ENCODE measurements at regions not wholly inside any gene's neighbourhood (a gene's known extent, or its start where the extent isn't known, plus 50 kb on each side); places are given as distances from the start of the nearest gene placed in this dataset.

GRCh38 chr9:129256959-129257713 is 79.1 kb upstream of the IER5L start:
- H3K27ac ChIP-seq (ENCODE audit: low read depth, low read length): no peak overlapping the region
- H3K9ac ChIP-seq (ENCODE audit: low read length in 5 of 5): no peak overlapping the region

DNA sequence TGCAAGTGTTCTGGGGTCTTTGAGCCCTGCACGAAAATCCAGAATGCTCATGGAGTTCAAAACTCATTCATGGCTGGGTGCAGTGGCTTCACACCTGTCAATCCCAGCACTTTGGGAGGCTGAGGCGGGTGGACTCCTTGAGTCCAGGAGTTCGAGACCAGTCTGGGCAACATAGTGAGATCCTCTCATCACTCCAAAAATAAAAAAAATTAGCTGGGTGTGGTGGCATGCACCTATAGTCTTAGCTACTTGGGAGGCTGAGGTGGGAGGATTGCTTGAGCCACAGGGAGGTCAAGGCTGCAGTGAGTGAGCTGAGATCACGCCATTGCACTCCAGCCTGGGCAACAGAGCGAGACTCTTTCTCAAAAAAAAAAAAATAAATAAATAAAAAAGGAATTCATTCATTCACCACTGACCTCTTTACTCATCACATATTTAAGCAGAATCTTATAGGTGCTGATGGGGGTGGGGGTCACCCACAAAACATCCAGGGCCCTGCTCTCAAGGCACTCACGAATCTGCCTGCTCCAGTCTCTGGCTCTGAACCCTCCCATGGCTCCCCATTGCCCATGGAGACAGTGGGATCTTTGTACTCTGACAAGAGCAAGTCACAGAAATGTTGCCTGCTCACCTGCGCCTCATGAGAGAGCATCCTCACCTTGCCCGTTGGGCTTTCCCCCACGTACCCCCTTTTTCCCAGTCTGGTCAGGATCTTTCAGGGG is 76.7 kb upstream of the IER5L start:
- no peak overlapping the region for H3K27ac ChIP-seq (ENCODE audit: low read depth, low read length)
- H3K4me1 ChIP-seq (ENCODE audit: control insufficient read depth in 5 of 5, insufficient read depth in 5 of 5, low read length in 5 of 5): peaks cover 0 to 22% (median 20%) of the 10 kb centered on the region in 5 donors
- no peak overlapping the region for H3K4me3 ChIP-seq (ENCODE audit: low read depth in 1 of 5, low read length in 5 of 5)
- H3K9ac ChIP-seq (ENCODE audit: low read length in 5 of 5): no peak overlapping the region
- no peaks in the 10 kb centered on the region for H3K36me3 ChIP-seq (ENCODE audit: control insufficient read depth in 5 of 5, insufficient read depth in 5 of 5, low read length in 5 of 5)
- peaks cover 0 to under 1% (median 0%) of the 10 kb centered on the region in 5 donors for H3K9me3 ChIP-seq (ENCODE audit: control insufficient read depth in 5 of 5, low read length in 5 of 5)
- peaks cover 14 to 25% (median 22%) of the 10 kb centered on the region in 5 donors for H3K27me3 ChIP-seq (ENCODE audit: control insufficient read depth in 5 of 5, insufficient read depth in 4 of 5, low read length in 5 of 5)

More at GRCh38 chr9:129256959-129257713, 79.1 kb upstream of the IER5L start:
- H3K4me3 ChIP-seq (ENCODE audit: low read depth in 1 of 5, low read length in 5 of 5): no peak overlapping the region
- H3K9me3 ChIP-seq (ENCODE audit: control insufficient read depth in 5 of 5, low read length in 5 of 5): peaks cover 0 to 2% (median 0%) of the 10 kb centered on the region in 5 donors
- no peaks in the 10 kb centered on the region for H3K36me3 ChIP-seq (ENCODE audit: control insufficient read depth in 5 of 5, insufficient read depth in 5 of 5, low read length in 5 of 5)
- H3K27me3 ChIP-seq (ENCODE audit: control insufficient read depth in 5 of 5, insufficient read depth in 4 of 5, low read length in 5 of 5): peaks cover 14 to 31% (median 27%) of the 10 kb centered on the region in 5 donors
- peaks cover 0 to 33% (median 26%) of the 10 kb centered on the region in 5 donors for H3K4me1 ChIP-seq (ENCODE audit: control insufficient read depth in 5 of 5, insufficient read depth in 5 of 5, low read length in 5 of 5)

GRCh38 chr9:129253803-129254381 is 75.8 kb upstream of the IER5L start:
- H3K9me3 ChIP-seq (ENCODE audit: control insufficient read depth in 5 of 5, low read length in 5 of 5): no peaks in the 10 kb centered on the region
- H3K4me1 ChIP-seq (ENCODE audit: control insufficient read depth in 5 of 5, insufficient read depth in 5 of 5, low read length in 5 of 5): peaks cover 0 to 18% (median 17%) of the 10 kb centered on the region in 5 donors
- peaks cover 10 to 17% (median 14%) of the 10 kb centered on the region in 5 donors for H3K27me3 ChIP-seq (ENCODE audit: control insufficient read depth in 5 of 5, insufficient read depth in 4 of 5, low read length in 5 of 5)
- no peak overlapping the region for H3K9ac ChIP-seq (ENCODE audit: low read length in 5 of 5)
- no peak overlapping the region for H3K27ac ChIP-seq (ENCODE audit: low read depth, low read length)
- no peaks in the 10 kb centered on the region for H3K36me3 ChIP-seq (ENCODE audit: control insufficient read depth in 5 of 5, insufficient read depth in 5 of 5, low read length in 5 of 5)
- H3K4me3 ChIP-seq (ENCODE audit: low read depth in 1 of 5, low read length in 5 of 5): peak overlapping the region in 1 of 5 donors; percentile 17

DNA sequence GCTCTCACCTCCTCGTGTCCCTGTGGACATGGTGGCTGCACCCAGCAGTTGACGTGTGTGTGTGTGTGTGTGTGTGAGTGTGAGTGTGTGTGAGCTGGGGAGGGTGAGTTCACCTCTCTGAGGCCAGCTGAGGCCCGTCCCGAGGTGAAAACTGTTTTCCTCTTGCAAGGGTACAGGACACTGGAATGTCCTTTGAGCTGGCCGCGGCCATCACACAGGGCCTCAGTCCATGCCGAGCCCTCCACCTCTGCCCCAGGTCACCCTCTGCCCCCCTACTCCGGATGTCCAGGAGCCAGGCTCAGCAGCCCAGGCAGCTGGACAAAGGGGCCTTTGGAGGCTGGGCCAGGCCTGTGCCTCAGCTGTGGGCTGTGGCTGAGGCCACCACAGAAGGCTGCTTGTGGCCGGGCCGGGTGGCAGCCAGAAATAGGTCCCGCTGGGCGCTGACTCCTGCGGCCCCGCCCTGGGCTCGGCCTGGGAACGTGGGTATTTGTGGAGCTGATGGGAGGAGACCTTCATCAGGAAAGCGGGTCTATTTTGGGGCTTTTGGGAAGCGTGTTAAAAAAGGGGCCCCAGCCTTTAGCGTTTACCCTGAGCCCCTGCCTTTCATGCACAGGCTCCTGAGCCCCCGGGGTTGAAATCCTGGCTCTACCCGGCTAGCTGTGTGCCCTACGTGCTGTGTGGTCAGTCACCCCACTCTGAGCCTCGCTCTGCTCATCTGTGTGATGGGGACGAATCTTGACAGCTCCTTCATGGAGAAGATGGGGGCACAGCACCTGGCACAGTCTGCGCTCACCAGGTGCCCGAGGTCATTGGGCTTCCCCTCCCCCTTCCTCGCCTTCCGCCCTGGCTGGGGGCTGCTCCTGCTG is 75.1 kb upstream of the IER5L start:
- Histone ChIP-seq H3K27ac (ENCODE audit: low read depth, low read length) (no peak overlapping the region), H3K27me3 (ENCODE audit: control insufficient read depth in 5 of 5, insufficient read depth in 4 of 5, low read length in 5 of 5) (peaks cover 9 to 16% (median 12%) of the 10 kb centered on the region in 5 donors), H3K9ac (ENCODE audit: low read length in 5 of 5) (no peak overlapping the region), H3K4me1 (ENCODE audit: control insufficient read depth in 5 of 5, insufficient read depth in 5 of 5, low read length in 5 of 5) (peaks cover 0 to 11% (median 10%) of the 10 kb centered on the region in 5 donors), H3K36me3 (ENCODE audit: control insufficient read depth in 5 of 5, insufficient read depth in 5 of 5, low read length in 5 of 5) (no peaks in the 10 kb centered on the region), H3K9me3 (ENCODE audit: control insufficient read depth in 5 of 5, low read length in 5 of 5) (no peaks in the 10 kb centered on the region), H3K4me3 (ENCODE audit: low read depth in 1 of 5, low read length in 5 of 5) (no peak overlapping the region)

DNA sequence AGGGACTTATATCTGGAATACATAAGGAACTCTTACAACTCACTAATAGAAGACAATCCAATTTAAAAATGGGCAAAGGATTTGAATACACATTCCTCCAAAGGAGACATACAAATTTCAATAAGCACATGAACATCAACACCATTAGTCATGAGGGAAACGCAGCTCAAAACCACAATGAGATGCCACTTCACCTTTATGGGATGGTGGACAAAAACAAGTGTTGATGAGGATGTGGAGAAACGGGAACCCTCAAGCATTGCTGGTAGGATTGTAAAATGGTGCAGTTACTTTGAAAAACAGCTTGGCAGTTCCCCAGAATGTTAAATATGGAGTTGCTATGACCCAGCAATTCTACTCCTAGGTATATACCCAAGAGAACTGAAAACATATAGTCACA is 72.7 kb upstream of the IER5L start:
- peaks cover 0 to 9% (median 5%) of the 10 kb centered on the region in 5 donors for H3K4me1 ChIP-seq (ENCODE audit: control insufficient read depth in 5 of 5, insufficient read depth in 5 of 5, low read length in 5 of 5)
- no peaks in the 10 kb centered on the region for H3K36me3 ChIP-seq (ENCODE audit: control insufficient read depth in 5 of 5, insufficient read depth in 5 of 5, low read length in 5 of 5)
- no peak overlapping the region for H3K9ac ChIP-seq (ENCODE audit: low read length in 5 of 5)
- H3K27me3 ChIP-seq (ENCODE audit: control insufficient read depth in 5 of 5, insufficient read depth in 4 of 5, low read length in 5 of 5): peaks cover 5 to 26% (median 11%) of the 10 kb centered on the region in 5 donors
- H3K4me3 ChIP-seq (ENCODE audit: low read depth in 1 of 5, low read length in 5 of 5): no peak overlapping the region
- H3K9me3 ChIP-seq (ENCODE audit: control insufficient read depth in 5 of 5, low read length in 5 of 5): no peaks in the 10 kb centered on the region
- no peak overlapping the region for H3K27ac ChIP-seq (ENCODE audit: low read depth, low read length)

- H3K9ac ChIP-seq (ENCODE audit: low read length in 5 of 5): no peak overlapping the region
- peaks cover 0 to 12% (median 0%) of the 10 kb centered on the region in 5 donors for H3K27me3 ChIP-seq (ENCODE audit: control insufficient read depth in 5 of 5, insufficient read depth in 4 of 5, low read length in 5 of 5)
- no peak overlapping the region for H3K4me3 ChIP-seq (ENCODE audit: low read depth in 1 of 5, low read length in 5 of 5)
- peaks cover 3 to 9% (median 5%) of the 10 kb centered on the region in 5 donors for H3K4me1 ChIP-seq (ENCODE audit: control insufficient read depth in 5 of 5, insufficient read depth in 5 of 5, low read length in 5 of 5)
- H3K9me3 ChIP-seq (ENCODE audit: control insufficient read depth in 5 of 5, low read length in 5 of 5): no peaks in the 10 kb centered on the region
- H3K27ac ChIP-seq (ENCODE audit: low read depth, low read length): no peak overlapping the region
- H3K36me3 ChIP-seq (ENCODE audit: control insufficient read depth in 5 of 5, insufficient read depth in 5 of 5, low read length in 5 of 5): no peaks in the 10 kb centered on the region
Observed at GRCh38 chr9:129247285-129248153, 69.5 kb upstream of the IER5L start.

- H3K9ac ChIP-seq (ENCODE audit: low read length in 5 of 5): no peak overlapping the region
- no peak overlapping the region for H3K4me3 ChIP-seq (ENCODE audit: low read depth in 1 of 5, low read length in 5 of 5)
- peaks cover 0 to 12% (median 0%) of the 10 kb centered on the region in 5 donors for H3K27me3 ChIP-seq (ENCODE audit: control insufficient read depth in 5 of 5, insufficient read depth in 4 of 5, low read length in 5 of 5)
- no peaks in the 10 kb centered on the region for H3K36me3 ChIP-seq (ENCODE audit: control insufficient read depth in 5 of 5, insufficient read depth in 5 of 5, low read length in 5 of 5)
- H3K4me1 ChIP-seq (ENCODE audit: control insufficient read depth in 5 of 5, insufficient read depth in 5 of 5, low read length in 5 of 5): peaks cover 3 to 9% (median 5%) of the 10 kb centered on the region in 5 donors
- no peaks in the 10 kb centered on the region for H3K9me3 ChIP-seq (ENCODE audit: control insufficient read depth in 5 of 5, low read length in 5 of 5)
- H3K27ac ChIP-seq (ENCODE audit: low read depth, low read length): no peak overlapping the region
Observed at GRCh38 chr9:129245276-129245675, 67.2 kb upstream of the IER5L start.

- Histone ChIP-seq H3K27ac (ENCODE audit: low read depth, low read length) (peak overlapping the region; percentile 71), H3K36me3 (ENCODE audit: control insufficient read depth in 5 of 5, insufficient read depth in 5 of 5, low read length in 5 of 5) (no peaks in the 10 kb centered on the region)
Observed at GRCh38 chr9:129242971-129243561, 65.0 kb upstream of the IER5L start.

More at GRCh38 chr9:129242971-129243561, 65.0 kb upstream of the IER5L start:
- Histone ChIP-seq H3K9me3 (ENCODE audit: control insufficient read depth in 5 of 5, low read length in 5 of 5) (no peaks in the 10 kb centered on the region), H3K27me3 (ENCODE audit: control insufficient read depth in 5 of 5, insufficient read depth in 4 of 5, low read length in 5 of 5) (peaks cover 0 to 11% (median 0%) of the 10 kb centered on the region in 5 donors), H3K9ac (ENCODE audit: low read length in 5 of 5) (peak overlapping the region in 1 of 5 donors; percentile 30), H3K4me1 (ENCODE audit: control insufficient read depth in 5 of 5, insufficient read depth in 5 of 5, low read length in 5 of 5) (peaks cover 3 to 9% (median 5%) of the 10 kb centered on the region in 5 donors), H3K4me3 (ENCODE audit: low read depth in 1 of 5, low read length in 5 of 5) (peak overlapping the region in 2 of 5 donors; percentile 8 to 13)
